ENCODE measurements at regions not wholly inside any gene's neighbourhood (a gene's known extent, or its start where the extent isn't known, plus 50 kb on each side); places are given as distances from the start of the nearest gene placed in this dataset.

- TF ChIP-seq, protein P1, sequence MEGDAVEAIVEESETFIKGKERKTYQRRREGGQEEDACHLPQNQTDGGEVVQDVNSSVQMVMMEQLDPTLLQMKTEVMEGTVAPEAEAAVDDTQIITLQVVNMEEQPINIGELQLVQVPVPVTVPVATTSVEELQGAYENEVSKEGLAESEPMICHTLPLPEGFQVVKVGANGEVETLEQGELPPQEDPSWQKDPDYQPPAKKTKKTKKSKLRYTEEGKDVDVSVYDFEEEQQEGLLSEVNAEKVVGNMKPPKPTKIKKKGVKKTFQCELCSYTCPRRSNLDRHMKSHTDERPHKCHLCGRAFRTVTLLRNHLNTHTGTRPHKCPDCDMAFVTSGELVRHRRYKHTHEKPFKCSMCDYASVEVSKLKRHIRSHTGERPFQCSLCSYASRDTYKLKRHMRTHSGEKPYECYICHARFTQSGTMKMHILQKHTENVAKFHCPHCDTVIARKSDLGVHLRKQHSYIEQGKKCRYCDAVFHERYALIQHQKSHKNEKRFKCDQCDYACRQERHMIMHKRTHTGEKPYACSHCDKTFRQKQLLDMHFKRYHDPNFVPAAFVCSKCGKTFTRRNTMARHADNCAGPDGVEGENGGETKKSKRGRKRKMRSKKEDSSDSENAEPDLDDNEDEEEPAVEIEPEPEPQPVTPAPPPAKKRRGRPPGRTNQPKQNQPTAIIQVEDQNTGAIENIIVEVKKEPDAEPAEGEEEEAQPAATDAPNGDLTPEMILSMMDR (IDR thresholded peaks at IDR 0.05; ENCODE audit: borderline replicate concordance, extremely low read depth, low read length, poor library complexity, severe bottlenecking): no peak
- TF ChIP-seq EZH2 (IDR thresholded peaks at IDR 0.05; ENCODE audit: borderline replicate concordance, low read depth, low read length, severe bottlenecking): no peak
Measured at GRCh38 chr14:26685401-26685800, 87.6 kb upstream of the NOVA1 start.
